Left ventricle myocardium superior (tissue), 1 donor: ENCODE measurements at regions not wholly inside any gene's neighbourhood (a gene's known extent, or its start where the extent isn't known, plus 50 kb on each side); places are given as distances from the start of the nearest gene placed in this dataset.
A peak's percentile ranks its signal among the peaks of the same experiment; 100 is the strongest.
"Not testable (repeated sequence)": the region's sequence is repeated elsewhere in the genome, so short reads cannot be mapped to it uniquely, and the experiment has no call there.

Experiments used
- ATAC-seq: fragments of 200-7000 bp; cut with Tn5 transposase; one replicate; pipeline ENCODE4 v1.9.1; 2020; ENCODE audit warnings: mild to moderate bottlenecking, moderate library complexity
- DNase-seq: peaks from one replicate; pipeline ENCODE4 v3.0.0-alpha.2; 2020
- intact Hi-C: fragments of 100-400 bp; cut with micrococcal nuclease; formaldehyde crosslinking; loops from one replicate; pipeline ENCODE4 v1.11.0; 2022
- donor health status: DM: no; HTN: yes; CAD: no; lungs with severe emphysema.

- intact Hi-C loops: no loop called here
- DNase-seq: no peak
- no peak for ATAC-seq
These were observed 83.8 kb upstream of the RANBP3L start for GRCh38 chr5:36385495-36385894.

- ATAC-seq (no peak), DNase-seq (no peak)
- intact Hi-C loops: no loop called here
These were observed 86.6 kb upstream of the RANBP3L start for GRCh38 chr5:36388288-36388687.

- no peak for DNase-seq
- intact Hi-C loops: no loop called here
- ATAC-seq: peak; percentile 74
These were observed 87.5 kb upstream of the RANBP3L start for GRCh38 chr5:36389245-36389644.

- intact Hi-C loops: loop anchor here (10.0 kb wide), 1 partner anchor 126 kb away; no protein-coding TSS in a partner anchor
- no peak for ATAC-seq
- DNase-seq: no peak
These were observed 88.9 kb upstream of the RANBP3L start for GRCh38 chr5:36390640-36391039.

GRCh38 chr5:36392186-36392585 lies 90.5 kb upstream of the RANBP3L start:
- no peak for DNase-seq
- intact Hi-C loops: loop anchor here (10.0 kb wide), 1 partner anchor 127 kb away; no protein-coding TSS in a partner anchor
- ATAC-seq: no peak

GRCh38 chr5:36392818-36393217 lies 91.1 kb upstream of the RANBP3L start:
- no peak for DNase-seq
- intact Hi-C loops: loop anchor here (10.0 kb wide), 1 partner anchor 128 kb away; no protein-coding TSS in a partner anchor
- ATAC-seq: no peak

GRCh38 chr5:36393656-36394428 lies 92.1 kb upstream of the RANBP3L start:
- intact Hi-C loops: loop anchor here (10.0 kb wide), 1 partner anchor 129 kb away; no protein-coding TSS in a partner anchor

GRCh38 chr5:36395260-36395659 lies 93.6 kb upstream of the RANBP3L start:
- DNase-seq: no peak
- intact Hi-C loops: loop anchor here (10.0 kb wide), 1 partner anchor 130 kb away; no protein-coding TSS in a partner anchor
- no peak for ATAC-seq

More at GRCh38 chr5:36393656-36394428, 92.1 kb upstream of the RANBP3L start:
- no peak for DNase-seq
- ATAC-seq: no peak

- intact Hi-C loops: loop anchor here (10.0 kb wide), 1 partner anchor 131 kb away; no protein-coding TSS in a partner anchor
- not testable (repeated sequence) for ATAC-seq
These were observed 94.2 kb upstream of the RANBP3L start for GRCh38 chr5:36395947-36396346.

GRCh38 chr5:36396640-36397039 lies 94.9 kb upstream of the RANBP3L start:
- intact Hi-C loops: loop anchor here (10.0 kb wide), 1 partner anchor 132 kb away; no protein-coding TSS in a partner anchor
- ATAC-seq: no peak
- DNase-seq: no peak

More at GRCh38 chr5:36395947-36396346, 94.2 kb upstream of the RANBP3L start:
- DNase-seq: not testable (repeated sequence)

GRCh38 chr5:36397901-36398536 lies 96.3 kb upstream of the RANBP3L start:
- intact Hi-C loops: loop anchor here (10.0 kb wide), 1 partner anchor 133 kb away; no protein-coding TSS in a partner anchor
- DNase-seq: no peak
- peak; percentile 57 for ATAC-seq

GRCh38 chr5:36402512-36402906 lies 100.8 kb upstream of the RANBP3L start:
- no peak for ATAC-seq
- intact Hi-C loops: no loop called here
- no peak for DNase-seq

GRCh38 chr5:36403632-36404311 lies 102.1 kb upstream of the RANBP3L start:
- intact Hi-C loops: no loop called here
- DNase-seq (peak; percentile 39), ATAC-seq (peak; percentile 77)

GRCh38 chr5:36406023-36406422 lies 104.3 kb upstream of the RANBP3L start:
- intact Hi-C loops: no loop called here
- DNase-seq (no peak), ATAC-seq (no peak)

- DNase-seq (no peak), ATAC-seq (no peak)
- intact Hi-C loops: no loop called here
These were observed 105.7 kb upstream of the RANBP3L start for GRCh38 chr5:36407396-36407795.

GRCh38 chr5:36409711-36410110 lies 108.0 kb upstream of the RANBP3L start:
- intact Hi-C loops: loop anchor here (10.0 kb wide), 1 partner anchor 95 kb away; no protein-coding TSS in a partner anchor
- ATAC-seq, DNase-seq: not testable (repeated sequence)

- intact Hi-C loops: loop anchor here (10.0 kb wide), 1 partner anchor 94 kb away; no protein-coding TSS in a partner anchor
- DNase-seq, ATAC-seq: not testable (repeated sequence)
These were observed 109.0 kb upstream of the RANBP3L start for GRCh38 chr5:36410672-36411071.

- intact Hi-C loops: loop anchor here (5.0 to 10.0 kb wide), 2 partner anchors 90 to 192 kb away; partner anchors contain the start of gene SLC1A3
- ATAC-seq (peak; percentile 59), DNase-seq (no peak)
These were observed 113.2 kb upstream of the RANBP3L start for GRCh38 chr5:36414869-36415282.

GRCh38 chr5:36416605-36417004 lies 114.9 kb upstream of the RANBP3L start:
- DNase-seq (no peak), ATAC-seq (no peak)
- intact Hi-C loops: loop anchor here (2.0 to 10.0 kb wide), 3 partner anchors 88 to 276 kb away; partner anchors contain the start of gene SLC1A3
